ENCODE measurements at regions not wholly inside any gene's neighbourhood (a gene's known extent, or its start where the extent isn't known, plus 50 kb on each side); places are given as distances from the start of the nearest gene placed in this dataset.
"Not testable (repeated sequence)": the region's sequence is repeated elsewhere in the genome, so short reads cannot be mapped to it uniquely, and the experiment has no call there.

DNA sequence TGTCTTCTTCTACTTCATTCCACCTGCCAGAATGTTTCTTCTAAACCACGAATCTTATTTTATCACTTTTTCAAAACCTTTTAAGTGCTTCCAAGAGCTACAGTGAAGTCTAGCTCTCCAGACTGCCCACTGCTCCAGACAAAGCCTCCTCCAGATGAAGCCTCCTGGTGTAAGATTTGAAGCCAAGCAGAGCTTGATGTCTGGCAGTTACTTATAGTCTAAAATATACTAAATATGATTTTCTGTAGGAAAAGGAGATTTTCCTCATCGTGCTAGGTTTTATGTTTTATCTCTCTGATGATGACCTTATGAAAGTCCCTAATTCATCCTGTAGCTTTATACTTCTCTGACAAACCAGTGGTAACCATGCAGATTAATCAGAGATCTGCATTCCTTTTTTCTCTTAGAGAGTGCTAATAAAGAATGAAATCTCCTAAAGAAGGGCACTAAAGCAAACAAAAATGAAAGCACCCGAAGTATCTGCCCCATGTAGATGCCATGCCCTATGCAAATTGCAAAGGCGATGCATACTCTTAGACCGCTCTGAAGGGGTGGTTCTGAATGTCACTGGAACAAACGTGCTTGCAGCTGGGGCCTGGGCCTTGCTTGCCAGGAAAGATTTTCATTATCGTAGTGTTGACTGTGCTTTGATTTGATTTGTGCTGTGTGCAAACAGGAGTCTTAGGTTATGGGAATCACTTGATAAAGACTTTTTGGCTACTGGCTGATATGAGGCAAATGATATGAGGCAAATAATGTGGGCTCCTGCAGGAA is 314.2 kb downstream of the PID1 start:
- no peak for DNase-seq

DNA sequence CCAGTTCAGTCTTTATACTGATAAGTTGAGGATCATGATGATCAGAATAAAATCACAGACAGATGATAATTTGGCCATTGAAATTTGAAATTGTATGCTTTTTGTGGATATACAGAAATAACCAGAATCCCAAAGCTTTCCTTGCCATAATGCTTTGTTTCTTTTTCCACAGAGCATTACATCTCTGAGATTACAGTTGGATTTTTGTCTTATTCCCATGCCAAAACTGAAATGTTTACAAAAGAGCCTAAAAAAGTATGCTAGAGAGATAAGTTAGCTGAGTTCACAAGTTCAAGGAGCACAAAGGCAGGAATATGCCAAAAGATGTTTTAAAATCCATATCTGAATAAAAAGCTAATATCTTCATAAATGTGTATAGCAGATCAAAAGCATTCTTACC is 321.3 kb downstream of the PID1 start:
- DNase-seq = no peak

GRCh38 chr2:228945710-228946109 is 325.4 kb downstream of the PID1 start:
- DNase-seq = no peak

GRCh38 chr2:228942856-228943255 is 328.2 kb downstream of the PID1 start:
- DNase-seq = no peak

- no peak for DNase-seq
Observed at GRCh38 chr2:228938629-228939028, 332.5 kb downstream of the PID1 start.

- DNase-seq = no peak
Observed at GRCh38 chr2:228927028-228928010, 343.8 kb downstream of the PID1 start.

- no peak for DNase-seq
Observed at GRCh38 chr2:228919808-228920207, 351.3 kb downstream of the PID1 start.

GRCh38 chr2:228917220-228917619 is 353.9 kb downstream of the PID1 start:
- DNase-seq = no peak

DNA sequence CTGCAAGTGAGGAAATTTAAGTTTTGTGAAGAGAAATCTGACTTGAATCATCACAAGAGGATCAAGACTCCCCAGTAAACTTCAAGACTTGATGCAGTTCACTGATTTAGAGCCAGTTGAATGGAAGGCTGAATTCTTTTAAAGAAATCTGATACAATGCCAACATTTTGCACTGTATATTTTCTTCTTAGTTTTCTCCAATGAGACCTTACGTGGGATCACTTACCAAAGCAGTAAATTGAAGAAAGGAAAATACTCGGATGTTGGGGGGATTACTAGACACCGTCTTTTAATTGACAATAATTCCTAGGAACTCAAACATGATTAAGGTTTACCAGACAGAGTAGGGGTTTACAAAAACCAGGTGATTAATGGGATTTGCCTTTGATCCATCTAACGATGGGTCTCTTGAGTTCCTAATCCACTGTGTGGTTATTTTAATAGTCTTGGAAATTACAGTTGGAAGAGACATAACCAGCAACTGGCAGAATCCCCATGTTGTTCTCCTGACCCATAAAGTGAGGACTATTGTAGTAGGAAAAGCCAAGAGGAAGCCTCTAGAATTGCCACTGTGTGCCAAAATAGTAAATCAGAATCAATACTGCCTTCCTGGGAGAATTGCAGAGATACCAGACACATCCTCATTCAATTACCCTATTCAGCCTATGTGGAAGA is 354.5 kb downstream of the PID1 start:
- DNase-seq = no peak

DNA sequence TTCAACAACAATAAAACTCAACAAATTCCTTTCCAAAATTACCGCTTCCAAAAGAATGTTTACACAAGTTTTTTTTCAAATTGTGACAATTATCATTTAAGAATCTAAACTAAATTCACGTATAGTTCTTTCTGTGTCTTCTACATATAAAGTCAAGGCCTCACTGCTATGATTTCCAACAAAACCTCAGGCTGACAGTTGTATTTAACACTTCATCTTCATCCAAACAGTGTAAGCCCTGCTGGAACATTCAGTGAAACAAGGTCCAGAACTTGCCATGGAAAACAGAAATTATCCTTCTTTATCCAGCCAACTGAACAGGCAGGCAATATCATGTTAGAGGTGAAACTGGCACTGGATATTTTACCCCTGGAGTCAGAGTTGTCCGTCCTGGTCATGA is 357.9 kb downstream of the PID1 start:
- no peak for DNase-seq

GRCh38 chr2:228910872-228911271 is 360.2 kb downstream of the PID1 start:
- not testable (repeated sequence) for DNase-seq

DNA sequence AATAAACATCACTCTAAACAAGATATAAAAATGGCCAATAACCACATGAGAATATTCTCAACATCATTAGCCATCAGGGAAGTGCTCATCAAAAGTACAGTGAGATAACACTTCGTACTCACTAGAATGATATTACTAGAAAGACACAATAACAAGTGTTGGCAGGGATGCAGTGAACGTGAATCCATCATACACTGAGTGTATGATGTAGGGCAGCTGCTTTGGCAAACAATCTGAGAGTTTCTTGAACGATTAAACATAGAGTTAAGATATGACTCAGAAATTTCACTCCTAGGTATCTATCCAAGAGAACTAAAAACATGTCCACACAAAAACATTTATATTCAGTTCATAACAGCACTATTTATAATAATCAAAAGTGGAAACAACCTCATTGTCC is 368.9 kb downstream of the PID1 start:
- DNase-seq = no peak

DNA sequence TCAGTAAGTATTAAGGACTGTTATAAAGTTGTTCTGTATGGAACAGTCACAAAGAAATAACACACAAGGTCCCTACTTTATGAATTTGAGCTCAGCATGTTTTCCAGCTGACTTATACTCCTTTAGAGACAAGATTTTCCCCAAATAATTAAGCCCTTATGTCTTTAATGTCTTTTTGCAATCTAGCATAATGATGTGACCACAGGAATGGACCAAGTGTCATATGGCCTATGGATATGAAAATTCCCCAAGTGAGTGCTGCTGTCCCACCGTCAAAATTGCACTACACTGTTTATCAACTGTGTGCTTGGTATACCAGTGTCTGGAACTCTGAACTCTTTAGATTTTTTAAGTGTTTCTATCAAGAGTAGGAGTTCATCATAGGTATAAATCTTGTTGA is 369.6 kb downstream of the PID1 start:
- DNase-seq = no peak

- DNase-seq = no peak
Observed at GRCh38 chr2:228878138-228878537, 392.9 kb downstream of the PID1 start.

DNA sequence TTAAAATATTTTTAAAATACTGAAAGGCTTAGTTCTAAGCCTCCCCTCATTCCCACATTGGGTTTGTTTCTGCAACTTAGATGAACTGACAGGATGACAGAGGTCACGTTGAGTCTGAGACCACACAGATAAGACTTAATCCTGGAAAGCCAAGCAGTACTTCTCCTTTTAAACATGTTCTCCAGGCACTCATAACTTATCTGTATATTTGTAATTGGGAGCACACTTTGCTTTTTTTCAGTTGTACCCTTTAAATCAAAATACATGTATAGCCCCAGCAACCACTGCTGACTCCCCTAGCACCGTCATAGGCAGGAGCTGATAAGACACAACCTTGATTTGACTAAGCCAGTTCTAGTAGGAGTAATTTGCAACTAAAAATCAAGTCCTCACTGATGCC is 394.8 kb downstream of the PID1 start:
- no peak for DNase-seq

GRCh38 chr2:228875152-228875900 is 395.8 kb downstream of the PID1 start:
- DNase-seq = no peak

DNA sequence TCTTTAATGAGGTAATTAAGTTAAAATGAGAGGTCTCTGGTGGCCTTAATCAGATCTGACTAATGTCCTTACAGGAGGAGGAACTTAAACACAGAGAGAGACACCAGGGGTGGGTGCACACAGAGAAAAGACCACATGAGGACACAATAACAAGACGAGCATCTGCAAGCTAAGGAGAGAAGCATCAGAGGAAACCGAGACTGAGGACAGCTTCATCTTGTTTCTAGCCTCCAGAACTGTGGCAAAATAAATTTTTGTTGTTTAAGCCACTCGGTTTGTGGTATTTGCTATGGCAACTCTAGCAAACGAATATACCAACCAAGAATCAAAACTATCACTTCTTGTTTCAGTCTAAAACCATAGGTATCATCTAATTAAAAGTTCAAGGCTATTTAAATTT is 400.1 kb downstream of the PID1 start:
- DNase-seq = no peak

GRCh38 chr2:228869636-228870264 is 401.3 kb downstream of the PID1 start:
- DNase-seq = no peak

GRCh38 chr2:228867406-228867805 is 403.7 kb downstream of the PID1 start:
- no peak for DNase-seq

DNA sequence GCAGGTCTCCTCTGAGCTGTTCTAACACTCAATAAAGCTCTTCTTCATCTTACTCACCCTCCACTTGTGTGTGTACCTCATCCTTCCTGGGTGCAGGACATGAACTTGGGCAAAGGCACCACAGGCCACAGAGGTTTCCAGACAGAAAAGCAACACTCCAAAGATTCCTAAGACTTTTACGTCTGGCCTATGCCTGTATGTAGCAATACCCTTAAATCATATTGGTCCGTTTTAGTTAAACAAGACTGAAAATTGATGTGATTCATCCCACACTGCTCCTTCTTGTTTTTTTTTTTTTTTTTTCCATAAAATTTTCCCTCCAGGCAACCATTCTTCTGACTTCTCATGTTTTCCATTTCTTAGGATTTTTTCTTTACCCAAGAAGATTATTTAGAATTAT is 404.3 kb downstream of the PID1 start:
- no peak for DNase-seq

- DNase-seq = no peak
Observed at GRCh38 chr2:228866044-228866443, 405.0 kb downstream of the PID1 start.

GRCh38 chr2:228864131-228864530 is 407.0 kb downstream of the PID1 start:
- no peak for DNase-seq
